ENCODE measurements at regions not wholly inside any gene's neighbourhood (a gene's known extent, or its start where the extent isn't known, plus 50 kb on each side); places are given as distances from the start of the nearest gene placed in this dataset.

DNA sequence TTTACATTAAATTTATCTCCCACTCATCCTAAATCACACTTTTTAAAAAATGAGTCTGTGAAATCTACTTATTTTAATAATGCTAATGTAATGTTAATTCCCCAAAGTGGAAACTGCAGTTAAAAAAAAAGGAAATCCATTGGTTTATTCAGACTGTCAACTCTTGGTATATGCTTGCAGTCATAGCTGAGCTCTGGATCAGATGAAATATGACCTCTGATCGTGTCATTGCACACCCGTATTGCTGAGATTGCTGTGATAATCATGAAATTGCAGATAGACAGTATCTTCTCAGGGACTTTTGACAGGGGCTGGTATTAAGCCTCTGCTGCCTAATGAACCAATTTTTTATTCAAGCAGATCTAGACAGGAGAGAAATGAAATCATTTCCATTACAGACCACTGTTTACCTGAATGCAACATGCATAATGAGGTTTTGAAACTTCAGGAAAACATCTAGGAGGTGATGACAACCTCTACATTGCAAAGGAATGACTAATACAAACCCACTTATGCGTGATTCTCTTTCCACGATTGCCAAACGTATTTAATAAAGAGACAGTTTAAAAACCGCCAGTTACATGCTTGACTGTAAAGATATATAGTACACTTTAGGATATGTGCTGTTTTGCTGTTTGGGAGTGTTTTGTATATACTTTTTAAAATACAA lies 138.3 kb upstream of the PUDP start:
- BruUV-seq (replicated peaks), result no TSS peak
- Histone ChIP-seq H3K4me3 (replicated peaks in 1 of 3; ENCODE audit: insufficient read depth in 1 of 3, low read depth in 2 of 3, low read length in 3 of 3) (no peak overlapping the region), H3K4me1 (ENCODE audit: insufficient read depth, low read length) (no peaks in the 10 kb centered on the region), H3K79me2 (ENCODE audit: insufficient read depth, low read length) (no peaks in the 10 kb centered on the region), H3K27ac (ENCODE audit: extremely low read length, insufficient read depth, low read length) (no peak overlapping the region), H3K4me2 (ENCODE audit: low read depth, low read length) (no peak overlapping the region), H3K9ac (ENCODE audit: insufficient read depth, low read depth, low read length) (no peak overlapping the region), H4K20me1 (ENCODE audit: insufficient read depth, low read length) (no peaks in the 10 kb centered on the region), H3K27me3 (ENCODE audit: control insufficient read depth in 1 of 2, insufficient read depth in 2 of 2, low read length in 2 of 2) (no peaks in the 10 kb centered on the region), H3K36me3 (replicated peaks in 1 of 2; ENCODE audit: control insufficient read depth in 1 of 2, insufficient read depth in 2 of 2, low read length in 2 of 2) (no peaks in the 10 kb centered on the region), H2AFZ (ENCODE audit: low read length) (no peak overlapping the region), H3K9me3 (ENCODE audit: low read length) (no peaks in the 10 kb centered on the region)
- in situ Hi-C loops (cut with HindIII; ENCODE audit: extremely low pct_ligation_motif_present, low pct_unique_long_range_greater_than_20kb) (no loop called here), intact Hi-C loops (cut with micrococcal nuclease; ENCODE audit: unreplicated experiment) (no loop called here)
- FAIRE-seq (no peak), ATAC-seq (no peak), DNase-seq (ENCODE audit: low spot score) (no peak)
- WGBS (ENCODE audit: low lambda C conversion rate), result 79% methylated on average over 5 of the region's 6 CpGs
- TF ChIP-seq IRF1 (CRISPR knock-in tag; IDR thresholded peaks at IDR 0.05; ENCODE audit: low read depth) (no peak), PPARG (CRISPR knock-in tag; conservative IDR thresholded peaks at IDR 0.05) (no peak), SP1 (IDR thresholded peaks at IDR 0.05) (no peak), SP1 (CRISPR knock-in tag; IDR thresholded peaks at IDR 0.05) (no peak), TMF1 (CRISPR knock-in tag; IDR thresholded peaks at IDR 0.05; ENCODE audit: low read depth) (no peak), ZNF251 (CRISPR knock-in tag; IDR thresholded peaks at IDR 0.05) (no peak), HHEX (CRISPR knock-in tag; IDR thresholded peaks at IDR 0.05) (no peak), ZNF264 (CRISPR knock-in tag; IDR thresholded peaks at IDR 0.05) (no peak), THAP9 (CRISPR knock-in tag; IDR thresholded peaks at IDR 0.05; ENCODE audit: borderline replicate concordance) (no peak), ZBTB49 (CRISPR knock-in tag; IDR thresholded peaks at IDR 0.05; ENCODE audit: borderline replicate concordance) (no peak), ZNF687 (CRISPR knock-in tag; IDR thresholded peaks at IDR 0.05) (no peak), ZNF713 (CRISPR knock-in tag; IDR thresholded peaks at IDR 0.05) (no peak), HMGA1 (CRISPR knock-in tag; conservative IDR thresholded peaks at IDR 0.05) (no peak)
- POLR2A ChIA-PET, result no interaction called here
- CTCF ChIA-PET (ENCODE audit: low intra/inter-chr PET ratio, low total read pairs), result no interaction called here

All from HepG2 (cell line).